Colonic mucosa (tissue), 4 donors: ENCODE measurements at regions not wholly inside any gene's neighbourhood (a gene's known extent, or its start where the extent isn't known, plus 50 kb on each side); places are given as distances from the start of the nearest gene placed in this dataset.

Experiments used
- DNase-seq: peaks from one replicate; pipeline ENCODE4 v3.0.0-alpha.2; 2020
- H3K27ac ChIP-seq: fragments of 200-600 bp; one replicate; pipeline ENCODE4 v1.8.0; 2021
- H3K27me3 ChIP-seq: fragments of 200-600 bp; one replicate; pipeline ENCODE4 v1.8.0; 2021
- H3K36me3 ChIP-seq: fragments of 200-600 bp; one replicate; pipeline ENCODE4 v1.8.0; 2021
- H3K4me1 ChIP-seq: fragments of 200-600 bp; one replicate; pipeline ENCODE4 v1.8.0; 2021; ENCODE audit warnings: mild to moderate bottlenecking
- H3K4me3 ChIP-seq: fragments of 200-600 bp; one replicate; pipeline ENCODE4 v1.8.0; 2021
- H3K9ac ChIP-seq, 2 donors: one replicate each; pipeline ENCODE4 v1.7.0; 2013; ENCODE audit warnings: control low read depth in 2 of 2, low read depth in 2 of 2, low read length in 2 of 2
- H3K9me3 ChIP-seq: fragments of 200-600 bp; one replicate; pipeline ENCODE4 v1.8.0; 2021
- CTCF ChIP-seq: fragments of 200-600 bp; IDR thresholded peaks from one replicate; pipeline ENCODE4 v1.8.0; 2022; ENCODE audit warnings: antibody characterized with exemption, mild to moderate bottlenecking
- intact Hi-C: fragments of 100-400 bp; cut with DNase I; formaldehyde crosslinking; loops from one replicate; pipeline ENCODE4 v1.14.1; 2022
- donor health status: healthy.
- donor health status: DM: no; HTN: no; CAD: no.
- donor health status: DM: no; HTN: no; CAD: no.

- no peak for TF ChIP-seq CTCF
- no peak overlapping the region for H3K27ac ChIP-seq
- no peaks in the 10 kb centered on the region for H3K36me3 ChIP-seq
- DNase-seq: peak; percentile 20
- H3K9ac ChIP-seq: no peak overlapping the region
- intact Hi-C loops: no loop called here
- no peaks in the 10 kb centered on the region for H3K4me1 ChIP-seq
- no peaks in the 10 kb centered on the region for H3K9me3 ChIP-seq
- H3K4me3 ChIP-seq: no peak overlapping the region
- H3K27me3 ChIP-seq: no peaks in the 10 kb centered on the region
Observed at GRCh38 chr2:180203972-180204371, 196.9 kb upstream of the CWC22 start.

- TF ChIP-seq CTCF: no peak
- no peak overlapping the region for H3K9ac ChIP-seq
- H3K4me3 ChIP-seq: no peak overlapping the region
- intact Hi-C loops: no loop called here
- H3K36me3 ChIP-seq: no peaks in the 10 kb centered on the region
- H3K27ac ChIP-seq: no peak overlapping the region
- H3K4me1 ChIP-seq: no peaks in the 10 kb centered on the region
- no peaks in the 10 kb centered on the region for H3K27me3 ChIP-seq
- no peaks in the 10 kb centered on the region for H3K9me3 ChIP-seq
- no peak for DNase-seq
Observed at GRCh38 chr2:180202467-180202951, 195.4 kb upstream of the CWC22 start.

GRCh38 chr2:180196419-180196977, 189.4 kb upstream of the CWC22 start:
- Histone ChIP-seq H3K36me3 (no peaks in the 10 kb centered on the region), H3K27me3 (no peaks in the 10 kb centered on the region), H3K27ac (no peak overlapping the region), H3K4me3 (no peak overlapping the region), H3K9me3 (no peaks in the 10 kb centered on the region), H3K9ac (no peak overlapping the region), H3K4me1 (no peaks in the 10 kb centered on the region)
- no peak for TF ChIP-seq CTCF
- DNase-seq: no peak
- intact Hi-C loops: no loop called here

GRCh38 chr2:180195847-180196246, 188.8 kb upstream of the CWC22 start:
- H3K27ac ChIP-seq: no peak overlapping the region

GRCh38 chr2:180191432-180192124, 184.5 kb upstream of the CWC22 start:
- no peak for TF ChIP-seq CTCF
- H3K27ac ChIP-seq: no peak overlapping the region
- no peaks in the 10 kb centered on the region for H3K36me3 ChIP-seq
- no peak overlapping the region for H3K4me3 ChIP-seq
- no peaks in the 10 kb centered on the region for H3K9me3 ChIP-seq
- intact Hi-C loops: no loop called here
- no peak for DNase-seq
- H3K4me1 ChIP-seq: no peaks in the 10 kb centered on the region
- no peak overlapping the region for H3K9ac ChIP-seq
- no peaks in the 10 kb centered on the region for H3K27me3 ChIP-seq

More at GRCh38 chr2:180195847-180196246, 188.8 kb upstream of the CWC22 start:
- Histone ChIP-seq H3K4me1 (no peaks in the 10 kb centered on the region), H3K27me3 (no peaks in the 10 kb centered on the region), H3K36me3 (no peaks in the 10 kb centered on the region), H3K9ac (no peak overlapping the region), H3K4me3 (no peak overlapping the region), H3K9me3 (no peaks in the 10 kb centered on the region)
- intact Hi-C loops: no loop called here
- TF ChIP-seq CTCF: no peak
- DNase-seq: no peak
